Panc1 (cell line): ENCODE measurements at regions not wholly inside any gene's neighbourhood (a gene's known extent, or its start where the extent isn't known, plus 50 kb on each side); places are given as distances from the start of the nearest gene placed in this dataset.

Experiments used
- ATAC-seq: fragments of 200-7000 bp; cut with Tn5 transposase; 2 replicates; pipeline ENCODE4 v1.9.1; 2020; ENCODE audit warnings: mild to moderate bottlenecking, moderate library complexity
- BruUV-seq: library from RNA; stranded (reverse); fragments of 400-500 nt; replicated peaks from 2 replicates; lab custom pipeline; 2021; lab: Mats Ljungman, UMichigan
- CTCF ChIA-PET: fragments of 300-600 bp; sonication (Branson Sonifier 250); formaldehyde crosslinking; loops from one replicate; lab custom pipeline; 2022; ENCODE audit warnings: antibody characterized with exemption; lab: Charles Lee
- POLR2A ChIA-PET: fragments of 300-600 bp; sonication (Branson Sonifier 250); formaldehyde crosslinking; loops from one replicate; lab custom pipeline; 2022; ENCODE audit warnings: antibody characterized with exemption; lab: Charles Lee
- DNase-seq: peaks from one replicate; pipeline ENCODE4 v3.0.0-alpha.2; 2010; ENCODE audit warnings: low read depth, low spot score
- H3K27ac ChIP-seq: 2 replicates; pipeline ENCODE4 v1.5.1; 2011; ENCODE audit warnings: mild to moderate bottlenecking, low read length, inconsistent platforms
- H3K27me3 ChIP-seq: fragments of 200-500 bp; sonication (Bioruptor generic); 2 replicates; pipeline ENCODE4 v1.6.0; 2014; ENCODE audit warnings: low read length, inconsistent platforms; ENCODE audit not compliant: control insufficient read depth, insufficient read depth
- H3K36me3 ChIP-seq: fragments of 200-500 bp; sonication (Bioruptor generic); 2 replicates; pipeline ENCODE4 v1.5.1; 2014; ENCODE audit warnings: inconsistent platforms, mild to moderate bottlenecking, low read length, moderate library complexity; ENCODE audit not compliant: control insufficient read depth, insufficient read depth
- H3K4me1 ChIP-seq: 2 replicates; pipeline ENCODE4 v1.5.1; 2011; ENCODE audit warnings: inconsistent platforms, mild to moderate bottlenecking, low read length, moderate library complexity; ENCODE audit not compliant: control insufficient read depth, insufficient read depth
- H3K4me3 ChIP-seq, 2 experiments: 2 replicates each; pipeline ENCODE4 v1.5.1; 2011 to 2012; ENCODE audit warnings: low read depth in 2 of 2, low read length in 2 of 2, mild to moderate bottlenecking in 2 of 2, inconsistent platforms in 1 of 2, moderate library complexity in 1 of 2
- H3K9me3 ChIP-seq: fragments of 200-500 bp; sonication (Bioruptor generic); 2 replicates; pipeline ENCODE4 v1.5.1; 2014; ENCODE audit warnings: low read depth, mild to moderate bottlenecking, inconsistent platforms, low read length, moderate library complexity; ENCODE audit not compliant: control insufficient read depth, insufficient read depth
- POLR2AphosphoS5 ChIP-seq: IDR thresholded peaks from 2 replicates; pipeline ENCODE4 v1.6.1; 2012; ENCODE audit warnings: mild to moderate bottlenecking, low read depth, low read length, moderate library complexity
- SIN3A ChIP-seq: IDR thresholded peaks from 2 replicates; pipeline ENCODE4 v1.6.1; 2012; ENCODE audit warnings: low read depth, mild to moderate bottlenecking, low read length, moderate library complexity, borderline replicate concordance; ENCODE audit not compliant: insufficient read depth
- TCF7L2 ChIP-seq: IDR thresholded peaks from 2 replicates; pipeline ENCODE4 v1.6.1; 2011; ENCODE audit warnings: mild to moderate bottlenecking, low read depth, low read length, inconsistent platforms
- in situ Hi-C: cut with HindIII; loops from 2 replicates; pipeline ENCODE4 v1.10.0; 2016; ENCODE audit warnings: low sequenced_read_pairs, low pct_unique_long_range_greater_than_20kb
- intact Hi-C: fragments of 100-400 bp; cut with micrococcal nuclease; formaldehyde crosslinking; loops from one replicate; pipeline ENCODE4 v1.10.0; 2022; ENCODE audit not compliant: unreplicated experiment
- TF ChIP-seq, protein P1 (sequence below): fragments of 450-650 bp; IDR thresholded peaks from 2 replicates; pipeline ENCODE4 v1.5.1; 2017; ENCODE audit warnings: mild to moderate bottlenecking
- TF ChIP-seq, protein P2 (sequence below), 2 experiments: IDR thresholded peaks; 2 replicates each; pipeline ENCODE4 v1.6.1; 2011 to 2012; ENCODE audit warnings: low read depth in 2 of 2, control low read depth in 1 of 2, low read length in 1 of 2, mild to moderate bottlenecking in 1 of 2, moderate library complexity in 1 of 2; ENCODE audit not compliant: insufficient read depth in 1 of 2

DNA sequence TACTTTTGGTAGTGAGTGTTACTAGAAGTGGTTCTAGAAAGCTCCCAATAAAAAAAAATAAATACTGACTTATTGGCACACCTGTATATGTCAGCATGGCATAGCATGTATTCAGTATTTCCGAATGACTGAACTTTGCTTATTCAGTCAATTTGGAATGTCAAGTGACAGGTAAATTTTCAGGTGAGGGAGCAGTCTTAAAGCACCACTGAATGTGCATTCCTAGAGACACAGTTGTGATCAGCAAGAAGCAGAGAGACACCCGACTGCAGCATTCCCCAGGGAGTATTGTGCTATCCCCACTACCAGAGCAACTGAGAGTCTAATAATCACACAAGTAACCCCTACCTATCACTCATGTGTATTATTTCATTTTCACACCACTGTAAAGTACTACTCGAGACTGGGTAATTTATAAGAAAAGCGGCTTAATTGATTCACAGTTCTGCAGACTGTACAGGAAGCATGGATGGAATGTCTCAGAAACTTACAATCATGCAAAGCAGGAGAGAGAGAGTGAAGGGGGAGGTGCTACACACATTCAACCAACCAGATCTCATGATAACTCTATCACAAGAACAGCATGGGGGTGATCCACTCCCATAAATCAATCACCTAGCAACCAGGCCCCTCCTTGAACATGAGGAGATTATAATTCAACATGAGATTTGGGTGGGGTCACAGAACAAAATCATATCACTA is 201.5 kb downstream of the TBX15 start:
- no TSS peak for BruUV-seq
- Histone ChIP-seq H3K36me3 (no peaks in the 10 kb centered on the region), H3K4me1 (no peaks in the 10 kb centered on the region), H3K27me3 (no peaks in the 10 kb centered on the region), H3K9me3 (no peaks in the 10 kb centered on the region), H3K27ac (no peak overlapping the region), H3K4me3 (no peak overlapping the region)
- ATAC-seq, result no peak
- ChIA-PET POLR2A (no interaction called here), CTCF (no interaction called here)
- DNase-seq, result no peak
- TF ChIP-seq POLR2AphosphoS5, result no peak
- TF ChIP-seq, protein P1, sequence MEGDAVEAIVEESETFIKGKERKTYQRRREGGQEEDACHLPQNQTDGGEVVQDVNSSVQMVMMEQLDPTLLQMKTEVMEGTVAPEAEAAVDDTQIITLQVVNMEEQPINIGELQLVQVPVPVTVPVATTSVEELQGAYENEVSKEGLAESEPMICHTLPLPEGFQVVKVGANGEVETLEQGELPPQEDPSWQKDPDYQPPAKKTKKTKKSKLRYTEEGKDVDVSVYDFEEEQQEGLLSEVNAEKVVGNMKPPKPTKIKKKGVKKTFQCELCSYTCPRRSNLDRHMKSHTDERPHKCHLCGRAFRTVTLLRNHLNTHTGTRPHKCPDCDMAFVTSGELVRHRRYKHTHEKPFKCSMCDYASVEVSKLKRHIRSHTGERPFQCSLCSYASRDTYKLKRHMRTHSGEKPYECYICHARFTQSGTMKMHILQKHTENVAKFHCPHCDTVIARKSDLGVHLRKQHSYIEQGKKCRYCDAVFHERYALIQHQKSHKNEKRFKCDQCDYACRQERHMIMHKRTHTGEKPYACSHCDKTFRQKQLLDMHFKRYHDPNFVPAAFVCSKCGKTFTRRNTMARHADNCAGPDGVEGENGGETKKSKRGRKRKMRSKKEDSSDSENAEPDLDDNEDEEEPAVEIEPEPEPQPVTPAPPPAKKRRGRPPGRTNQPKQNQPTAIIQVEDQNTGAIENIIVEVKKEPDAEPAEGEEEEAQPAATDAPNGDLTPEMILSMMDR, result no peak
- no peak for TF ChIP-seq SIN3A
- TF ChIP-seq TCF7L2, result no peak
- TF ChIP-seq, protein P2, sequence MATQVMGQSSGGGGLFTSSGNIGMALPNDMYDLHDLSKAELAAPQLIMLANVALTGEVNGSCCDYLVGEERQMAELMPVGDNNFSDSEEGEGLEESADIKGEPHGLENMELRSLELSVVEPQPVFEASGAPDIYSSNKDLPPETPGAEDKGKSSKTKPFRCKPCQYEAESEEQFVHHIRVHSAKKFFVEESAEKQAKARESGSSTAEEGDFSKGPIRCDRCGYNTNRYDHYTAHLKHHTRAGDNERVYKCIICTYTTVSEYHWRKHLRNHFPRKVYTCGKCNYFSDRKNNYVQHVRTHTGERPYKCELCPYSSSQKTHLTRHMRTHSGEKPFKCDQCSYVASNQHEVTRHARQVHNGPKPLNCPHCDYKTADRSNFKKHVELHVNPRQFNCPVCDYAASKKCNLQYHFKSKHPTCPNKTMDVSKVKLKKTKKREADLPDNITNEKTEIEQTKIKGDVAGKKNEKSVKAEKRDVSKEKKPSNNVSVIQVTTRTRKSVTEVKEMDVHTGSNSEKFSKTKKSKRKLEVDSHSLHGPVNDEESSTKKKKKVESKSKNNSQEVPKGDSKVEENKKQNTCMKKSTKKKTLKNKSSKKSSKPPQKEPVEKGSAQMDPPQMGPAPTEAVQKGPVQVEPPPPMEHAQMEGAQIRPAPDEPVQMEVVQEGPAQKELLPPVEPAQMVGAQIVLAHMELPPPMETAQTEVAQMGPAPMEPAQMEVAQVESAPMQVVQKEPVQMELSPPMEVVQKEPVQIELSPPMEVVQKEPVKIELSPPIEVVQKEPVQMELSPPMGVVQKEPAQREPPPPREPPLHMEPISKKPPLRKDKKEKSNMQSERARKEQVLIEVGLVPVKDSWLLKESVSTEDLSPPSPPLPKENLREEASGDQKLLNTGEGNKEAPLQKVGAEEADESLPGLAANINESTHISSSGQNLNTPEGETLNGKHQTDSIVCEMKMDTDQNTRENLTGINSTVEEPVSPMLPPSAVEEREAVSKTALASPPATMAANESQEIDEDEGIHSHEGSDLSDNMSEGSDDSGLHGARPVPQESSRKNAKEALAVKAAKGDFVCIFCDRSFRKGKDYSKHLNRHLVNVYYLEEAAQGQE (IDR thresholded peaks at IDR 0.05; ENCODE audit: insufficient read depth in 1 of 2, low read depth in 2 of 2, low read length in 1 of 2), result no peak
- in situ Hi-C loops (no loop called here), intact Hi-C loops (no loop called here)

DNA sequence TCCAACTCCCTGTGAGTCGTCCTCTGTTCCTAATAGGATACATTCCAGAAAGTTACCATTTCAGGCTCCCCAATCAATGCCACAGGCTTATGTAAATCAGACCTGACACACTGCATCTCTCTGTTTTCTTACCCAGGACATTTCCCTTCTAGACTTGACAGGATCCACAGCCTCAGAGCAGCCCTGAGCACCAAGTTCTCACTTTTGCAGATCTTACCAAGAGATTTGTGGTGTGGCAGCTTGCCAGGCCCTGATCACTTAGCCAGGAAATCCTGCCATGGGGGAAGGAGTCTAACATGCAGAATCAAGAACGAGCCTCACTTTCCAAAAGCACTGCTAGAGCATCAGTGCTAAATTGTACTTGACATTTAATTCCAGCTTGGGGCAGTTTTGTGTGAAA is 202.9 kb downstream of the TBX15 start:
- intact Hi-C loops, result no loop called here
- H3K4me1 ChIP-seq, result no peaks in the 10 kb centered on the region
- CTCF ChIA-PET, result no interaction called here
- in situ Hi-C loops, result no loop called here
- H3K27ac ChIP-seq, result no peak overlapping the region
- no peak overlapping the region for H3K4me3 ChIP-seq
- no peaks in the 10 kb centered on the region for H3K36me3 ChIP-seq
- no TSS peak for BruUV-seq
- DNase-seq (no peak), ATAC-seq (no peak)
- no peaks in the 10 kb centered on the region for H3K27me3 ChIP-seq
- POLR2A ChIA-PET, result no interaction called here
- H3K9me3 ChIP-seq, result no peaks in the 10 kb centered on the region
- no peak for TF ChIP-seq TCF7L2
- TF ChIP-seq POLR2AphosphoS5, result no peak
- TF ChIP-seq, protein P1, result no peak
- no peak for TF ChIP-seq SIN3A
- TF ChIP-seq, protein P2 (IDR thresholded peaks at IDR 0.05; ENCODE audit: insufficient read depth in 1 of 2, low read depth in 2 of 2, low read length in 1 of 2), result no peak
